SK-N-SH (cell line): ENCODE measurements at regions not wholly inside any gene's neighbourhood (a gene's known extent, or its start where the extent isn't known, plus 50 kb on each side); places are given as distances from the start of the nearest gene placed in this dataset.

ENCODE experiments used
- CTCF ChIA-PET: fragments of 300-600, 350-600 bp; formaldehyde crosslinking; extraction: SDS; loops from one replicate; lab custom pipeline; 2021; lab: Yijun Ruan, JAX
- POLR2A ChIA-PET: fragments of 350-600 bp; sonication (Branson Sonifier 250); formaldehyde crosslinking; extraction: SDS; loops from one replicate; lab custom pipeline; 2020; ENCODE audit warnings: antibody characterized with exemption, inconsistent platforms; lab: Yijun Ruan, JAX
- DNase-seq: peaks from one replicate; pipeline ENCODE4 v3.0.0; 2012
- H2AFZ ChIP-seq: fragments of 200-600 bp; sonication (generic); 2 replicates; pipeline ENCODE4 v1.8.1; 2016; ENCODE audit warnings: antibody characterized with exemption, mild to moderate bottlenecking, low read depth
- H3F3A ChIP-seq: fragments of 200-600 bp; sonication (generic); replicated peaks from 2 replicates; pipeline ENCODE3; 2016; ENCODE audit warnings: antibody characterized with exemption, mild to moderate bottlenecking; ENCODE audit not compliant: insufficient read depth
- H3K27ac ChIP-seq, 2 experiments: fragments of 200-500 bp in 1 of 2; fragments of 200-600 bp in 1 of 2; sonication (Bioruptor generic) in 1 of 2; sonication (generic), shearing (Covaris generic) in 1 of 2; 2 replicates each; pipeline versions ENCODE4 v1.5.1 to v1.6.1; 2014 to 2016; ENCODE audit warnings: low read depth in 2 of 2, inconsistent platforms in 1 of 2, low read length in 1 of 2, mild to moderate bottlenecking in 1 of 2, mixed read lengths in 1 of 2
- H3K27me3 ChIP-seq: fragments of 200-600 bp; sonication (generic), shearing (Covaris generic); 2 replicates; pipeline ENCODE4 v1.6.1; 2016; ENCODE audit warnings: mixed run types; ENCODE audit not compliant: insufficient read depth
- H3K36me3 ChIP-seq, 2 experiments: fragments of 200-500 bp in 1 of 2; fragments of 200-600 bp in 1 of 2; sonication (Bioruptor generic) in 1 of 2; sonication (generic) in 1 of 2; replicated peaks in 1 of 2; 2 replicates each; pipeline versions ENCODE3 to v1.5.1; 2014 to 2016; ENCODE audit warnings: low read length in 1 of 2, mild to moderate bottlenecking in 1 of 2; ENCODE audit not compliant: insufficient read depth in 2 of 2, control insufficient read depth in 1 of 2
- H3K4me1 ChIP-seq, 2 experiments: fragments of 200-500 bp in 1 of 2; fragments of 200-600 bp in 1 of 2; sonication (Bioruptor generic) in 1 of 2; sonication (generic), shearing (Covaris generic) in 1 of 2; 2 replicates each; pipeline versions ENCODE4 v1.5.1 to v1.6.1; 2014 to 2016; ENCODE audit warnings: low read depth in 1 of 2, low read length in 1 of 2, mixed run types in 1 of 2; ENCODE audit not compliant: insufficient read depth in 2 of 2, control insufficient read depth in 1 of 2
- H3K4me2 ChIP-seq: fragments of 200-600 bp; sonication (generic), shearing (Covaris generic); 2 replicates; pipeline ENCODE4 v1.6.1; 2017; ENCODE audit warnings: mixed run types
- H3K4me3 ChIP-seq, 2 experiments: fragments of 200-500 bp in 1 of 2; fragments of 200-600 bp in 1 of 2; sonication (Bioruptor generic) in 1 of 2; sonication (generic), shearing (Covaris generic) in 1 of 2; 2 replicates each; pipeline versions ENCODE4 v1.5.1 to v1.8.1; 2014 to 2016; ENCODE audit warnings: low read depth in 2 of 2, inconsistent platforms in 1 of 2, low read length in 1 of 2, mild to moderate bottlenecking in 1 of 2, mixed read lengths in 1 of 2, moderate library complexity in 1 of 2
- H3K79me2 ChIP-seq: fragments of 200-600 bp; sonication (generic); 2 replicates; pipeline ENCODE4 v1.8.1; 2017; ENCODE audit warnings: mild to moderate bottlenecking; ENCODE audit not compliant: insufficient read depth
- H3K9ac ChIP-seq: fragments of 200-600 bp; sonication (generic); 2 replicates; pipeline ENCODE4 v1.6.1; 2017; ENCODE audit warnings: mixed run types
- H3K9me2 ChIP-seq: fragments of 200-600 bp; sonication (generic); 2 replicates; pipeline ENCODE4 v1.6.1; 2017; ENCODE audit warnings: mixed run types
- H3K9me3 ChIP-seq: fragments of 200-600 bp; sonication (generic); 2 replicates; pipeline ENCODE4 v1.6.1; 2017; ENCODE audit warnings: mixed run types, mild to moderate bottlenecking, moderate library complexity
- H4K20me1 ChIP-seq: fragments of 200-600 bp; sonication (generic); 2 replicates; pipeline ENCODE4 v1.6.1; 2017; ENCODE audit warnings: mild to moderate bottlenecking, mixed run types; ENCODE audit not compliant: insufficient read depth
- CHD2 ChIP-seq: fragments of 150-350 bp; IDR thresholded peaks from 2 replicates; pipeline ENCODE4 v1.6.1; 2018; ENCODE audit warnings: low read length; ENCODE audit not compliant: partially characterized antibody
- EP300 ChIP-seq, 2 experiments: IDR thresholded peaks; 2 replicates each; pipeline versions ENCODE4 v1.4.0 to v1.6.1; 2012; ENCODE audit warnings: borderline replicate concordance in 1 of 2, low read depth in 1 of 2, low read length in 1 of 2
- FOSL2 ChIP-seq: IDR thresholded peaks from 2 replicates; pipeline ENCODE4 v1.4.0; 2012; ENCODE audit warnings: low read depth, mild to moderate bottlenecking, moderate library complexity, borderline replicate concordance
- FOXJ3 ChIP-seq: sonication (generic); formaldehyde crosslinking; IDR thresholded peaks from 2 replicates; pipeline ENCODE4 v1.5.1; 2020; ENCODE audit warnings: mild to moderate bottlenecking, missing genetic modification reagents
- FOXM1 ChIP-seq: IDR thresholded peaks from 2 replicates; pipeline ENCODE4 v1.4.0; 2012; ENCODE audit warnings: low read depth, mild to moderate bottlenecking
- GABPA ChIP-seq: IDR thresholded peaks from 2 replicates; pipeline ENCODE4 v1.4.0; 2012; ENCODE audit warnings: low read depth, mild to moderate bottlenecking
- JUND ChIP-seq: IDR thresholded peaks from 2 replicates; pipeline ENCODE4 v1.4.0; 2012
- MEF2A ChIP-seq: IDR thresholded peaks from 2 replicates; pipeline ENCODE4 v1.4.0; 2012; ENCODE audit warnings: low read depth, borderline replicate concordance
- MXI1 ChIP-seq: IDR thresholded peaks from 2 replicates; pipeline ENCODE4 v1.6.1; 2012; ENCODE audit warnings: mild to moderate bottlenecking, low read depth, low read length, improper control_type of control experiment
- TAF1 ChIP-seq: IDR thresholded peaks from 2 replicates; pipeline ENCODE4 v1.6.1; 2012; ENCODE audit warnings: low read depth, mild to moderate bottlenecking, low read length, moderate library complexity, borderline replicate concordance
- WGBS: methylation state at CpG from one replicate; pipeline ENCODE4 v1.1.6; 2017; ENCODE audit warnings: low lambda C conversion rate; 5-methylcytosine and 5-hydroxymethylcytosine counted together
- TF ChIP-seq, protein P1 (sequence below): IDR thresholded peaks from 2 replicates; pipeline ENCODE4 v1.4.0; 2012; ENCODE audit warnings: low read depth
- TF ChIP-seq, protein P2 (sequence below): fragments of 150-350 bp; IDR thresholded peaks from 2 replicates; pipeline ENCODE4 v1.6.1; 2016; ENCODE audit warnings: mild to moderate bottlenecking, low read depth, low read length
- TF ChIP-seq, protein P3 (sequence below): IDR thresholded peaks from 2 replicates; pipeline ENCODE4 v1.6.1; 2012; ENCODE audit warnings: mild to moderate bottlenecking, low read depth, low read length, moderate library complexity
- TF ChIP-seq, protein P4 (sequence below): IDR thresholded peaks from 2 replicates; pipeline ENCODE4; 2012

DNA sequence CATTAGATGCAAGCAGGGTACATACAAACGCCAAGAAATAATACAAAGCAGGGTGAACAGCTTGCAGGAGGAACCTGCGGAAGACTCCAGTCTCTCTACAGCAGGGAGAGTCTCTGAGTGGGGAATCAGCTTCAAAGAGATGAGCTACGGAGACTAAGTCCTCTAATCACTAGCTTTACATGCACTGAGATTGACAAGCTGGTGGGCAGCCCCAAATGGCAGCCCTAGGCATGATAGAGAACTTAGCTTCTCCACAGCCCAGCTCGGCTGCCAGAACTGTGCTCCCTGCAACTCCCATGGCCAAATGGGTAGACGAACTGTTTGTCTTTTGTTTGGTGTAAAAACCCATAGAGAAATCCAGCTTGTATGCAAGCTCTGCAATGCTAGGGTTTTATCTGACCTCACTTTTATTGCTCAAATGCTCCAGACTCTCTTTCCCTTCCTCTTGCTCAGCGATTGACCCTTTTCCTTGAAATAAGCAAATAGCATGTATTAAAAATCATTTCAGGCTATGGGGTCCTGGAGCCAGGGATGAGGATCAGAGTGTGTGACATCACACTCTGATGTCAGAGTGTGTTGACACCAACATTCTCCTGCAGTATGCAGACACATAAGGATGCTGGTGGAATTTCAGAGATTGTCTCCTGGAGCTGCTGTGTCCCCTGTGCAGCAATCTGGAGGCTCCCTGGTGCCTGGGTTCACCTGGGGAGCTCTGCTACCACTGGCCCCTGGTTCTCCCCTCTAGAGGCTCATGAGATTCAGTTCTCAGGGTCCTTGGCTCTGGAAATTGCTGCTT, 238.5 kb downstream of the TTLL7 start:
- H3K36me3 ChIP-seq = no peaks in the 10 kb centered on the region
- H3K4me3 ChIP-seq = no peak overlapping the region
- H3K9me3 ChIP-seq = no peaks in the 10 kb centered on the region
- H3K4me2 ChIP-seq = no peak overlapping the region
- POLR2A ChIA-PET = interaction anchor here (0.7 to 4.5 kb wide), 2 partner anchors 44 to 67 kb away, joined by 3 to 31 read pairs; no protein-coding TSS in a partner anchor
- CTCF ChIA-PET = interaction anchor here (0.7 to 1.2 kb wide), 4 partner anchors 9 to 56 kb away, joined by 3 to 4 read pairs (median 3); no protein-coding TSS in a partner anchor
- H3K4me1 ChIP-seq = peaks cover 0 to 36% of the 10 kb centered on the region in 2 experiments; a peak in 2 of 4 replicates
- TF ChIP-seq FOSL2 (no peak), FOXJ3 (no peak), MEF2A (no peak), JUND (no peak), EP300 (IDR thresholded peaks at IDR 0.05; ENCODE audit: borderline replicate concordance in 1 of 2, low read depth in 1 of 2, low read length in 1 of 2) (no peak), CHD2 (no peak), MXI1 (no peak), GABPA (no peak), TAF1 (no peak), FOXM1 (no peak)
- TF ChIP-seq, protein P1, sequence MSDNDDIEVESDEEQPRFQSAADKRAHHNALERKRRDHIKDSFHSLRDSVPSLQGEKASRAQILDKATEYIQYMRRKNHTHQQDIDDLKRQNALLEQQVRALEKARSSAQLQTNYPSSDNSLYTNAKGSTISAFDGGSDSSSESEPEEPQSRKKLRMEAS = no peak
- TF ChIP-seq, protein P2, sequence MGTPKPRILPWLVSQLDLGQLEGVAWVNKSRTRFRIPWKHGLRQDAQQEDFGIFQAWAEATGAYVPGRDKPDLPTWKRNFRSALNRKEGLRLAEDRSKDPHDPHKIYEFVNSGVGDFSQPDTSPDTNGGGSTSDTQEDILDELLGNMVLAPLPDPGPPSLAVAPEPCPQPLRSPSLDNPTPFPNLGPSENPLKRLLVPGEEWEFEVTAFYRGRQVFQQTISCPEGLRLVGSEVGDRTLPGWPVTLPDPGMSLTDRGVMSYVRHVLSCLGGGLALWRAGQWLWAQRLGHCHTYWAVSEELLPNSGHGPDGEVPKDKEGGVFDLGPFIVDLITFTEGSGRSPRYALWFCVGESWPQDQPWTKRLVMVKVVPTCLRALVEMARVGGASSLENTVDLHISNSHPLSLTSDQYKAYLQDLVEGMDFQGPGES = no peak
- TF ChIP-seq, protein P3, sequence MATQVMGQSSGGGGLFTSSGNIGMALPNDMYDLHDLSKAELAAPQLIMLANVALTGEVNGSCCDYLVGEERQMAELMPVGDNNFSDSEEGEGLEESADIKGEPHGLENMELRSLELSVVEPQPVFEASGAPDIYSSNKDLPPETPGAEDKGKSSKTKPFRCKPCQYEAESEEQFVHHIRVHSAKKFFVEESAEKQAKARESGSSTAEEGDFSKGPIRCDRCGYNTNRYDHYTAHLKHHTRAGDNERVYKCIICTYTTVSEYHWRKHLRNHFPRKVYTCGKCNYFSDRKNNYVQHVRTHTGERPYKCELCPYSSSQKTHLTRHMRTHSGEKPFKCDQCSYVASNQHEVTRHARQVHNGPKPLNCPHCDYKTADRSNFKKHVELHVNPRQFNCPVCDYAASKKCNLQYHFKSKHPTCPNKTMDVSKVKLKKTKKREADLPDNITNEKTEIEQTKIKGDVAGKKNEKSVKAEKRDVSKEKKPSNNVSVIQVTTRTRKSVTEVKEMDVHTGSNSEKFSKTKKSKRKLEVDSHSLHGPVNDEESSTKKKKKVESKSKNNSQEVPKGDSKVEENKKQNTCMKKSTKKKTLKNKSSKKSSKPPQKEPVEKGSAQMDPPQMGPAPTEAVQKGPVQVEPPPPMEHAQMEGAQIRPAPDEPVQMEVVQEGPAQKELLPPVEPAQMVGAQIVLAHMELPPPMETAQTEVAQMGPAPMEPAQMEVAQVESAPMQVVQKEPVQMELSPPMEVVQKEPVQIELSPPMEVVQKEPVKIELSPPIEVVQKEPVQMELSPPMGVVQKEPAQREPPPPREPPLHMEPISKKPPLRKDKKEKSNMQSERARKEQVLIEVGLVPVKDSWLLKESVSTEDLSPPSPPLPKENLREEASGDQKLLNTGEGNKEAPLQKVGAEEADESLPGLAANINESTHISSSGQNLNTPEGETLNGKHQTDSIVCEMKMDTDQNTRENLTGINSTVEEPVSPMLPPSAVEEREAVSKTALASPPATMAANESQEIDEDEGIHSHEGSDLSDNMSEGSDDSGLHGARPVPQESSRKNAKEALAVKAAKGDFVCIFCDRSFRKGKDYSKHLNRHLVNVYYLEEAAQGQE = no peak
- TF ChIP-seq, protein P4, sequence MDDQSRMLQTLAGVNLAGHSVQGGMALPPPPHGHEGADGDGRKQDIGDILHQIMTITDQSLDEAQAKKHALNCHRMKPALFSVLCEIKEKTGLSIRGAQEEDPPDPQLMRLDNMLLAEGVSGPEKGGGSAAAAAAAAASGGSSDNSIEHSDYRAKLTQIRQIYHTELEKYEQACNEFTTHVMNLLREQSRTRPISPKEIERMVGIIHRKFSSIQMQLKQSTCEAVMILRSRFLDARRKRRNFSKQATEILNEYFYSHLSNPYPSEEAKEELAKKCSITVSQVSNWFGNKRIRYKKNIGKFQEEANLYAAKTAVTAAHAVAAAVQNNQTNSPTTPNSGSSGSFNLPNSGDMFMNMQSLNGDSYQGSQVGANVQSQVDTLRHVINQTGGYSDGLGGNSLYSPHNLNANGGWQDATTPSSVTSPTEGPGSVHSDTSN = no peak
- H3F3A ChIP-seq = no peaks in the 10 kb centered on the region
- H3K27me3 ChIP-seq = peaks cover 6% of the 10 kb centered on the region
- H3K9me2 ChIP-seq = no peaks in the 10 kb centered on the region
- no peak overlapping the region for H2AFZ ChIP-seq
- WGBS = 57% methylated on average over 6 of the region's 6 CpGs
- no peak for DNase-seq
- H3K9ac ChIP-seq = no peak overlapping the region
- no peaks in the 10 kb centered on the region for H4K20me1 ChIP-seq
- H3K27ac ChIP-seq = peak overlapping the region in 1 of 2 experiments; percentile 34; a peak in 2 of 4 replicates
- H3K79me2 ChIP-seq = no peaks in the 10 kb centered on the region
